Activated CD8-positive, alpha-beta T cell treated with anti-CD3 and anti-CD28 coated beads for 36 hours (primary cell): ENCODE measurements at regions not wholly inside any gene's neighbourhood (a gene's known extent, or its start where the extent isn't known, plus 50 kb on each side); places are given as distances from the start of the nearest gene placed in this dataset.

ENCODE experiments used
- ATAC-seq: fragments of 200-7000 bp; cut with Tn5 transposase; one replicate; pipeline ENCODE4 v1.10.0; 2021; ENCODE audit warnings: mild to moderate bottlenecking, moderate library complexity
- CTCF ChIA-PET: fragments of 350-600 bp; sonication (Branson Sonifier 250); formaldehyde crosslinking; loops from one replicate; lab custom pipeline; 2021; ENCODE audit warnings: antibody characterized with exemption; lab: Charles Lee
- POLR2A ChIA-PET: fragments of 350-600 bp; sonication (Branson Sonifier 250); formaldehyde crosslinking; loops from one replicate; lab custom pipeline; 2021; ENCODE audit warnings: antibody characterized with exemption; lab: Charles Lee
- DNase-seq: peaks from one replicate; pipeline ENCODE4 v3.0.0-alpha.2; 2020
- H3K27ac Mint-ChIP-seq: one replicate; pipeline ENCODE4 v1.8.0; 2021; ENCODE audit warnings: mild to moderate bottlenecking, mixed read lengths
- H3K27me3 Mint-ChIP-seq: one replicate; pipeline ENCODE4 v1.8.0; 2021; ENCODE audit warnings: mixed read lengths
- H3K36me3 Mint-ChIP-seq: one replicate; pipeline ENCODE4 v1.8.0; 2021; ENCODE audit warnings: low read depth, mixed read lengths
- H3K4me1 Mint-ChIP-seq: one replicate; pipeline ENCODE4 v1.8.0; 2021; ENCODE audit warnings: low read depth, mixed read lengths
- H3K4me3 Mint-ChIP-seq: one replicate; pipeline ENCODE4 v1.8.0; 2021; ENCODE audit warnings: mild to moderate bottlenecking, moderate library complexity, mixed read lengths
- H3K9me3 Mint-ChIP-seq: one replicate; pipeline ENCODE4 v1.8.0; 2021; ENCODE audit warnings: mixed read lengths
- CTCF ChIP-seq: fragments of 200-600 bp; IDR thresholded peaks from one replicate; pipeline ENCODE4 v1.8.0; 2022; ENCODE audit warnings: antibody characterized with exemption, mild to moderate bottlenecking
- intact Hi-C: fragments of 100-400 bp; cut with micrococcal nuclease; formaldehyde crosslinking; loops from one replicate; pipeline ENCODE4 v1.10.0; 2022

GRCh38 chr12:17326649-17327048, 720.7 kb upstream of the LMO3 start:
- CTCF ChIA-PET: no interaction called here
- Mint-ChIP-seq H3K27ac (no peak overlapping the region), H3K4me3 (no peak overlapping the region), H3K9me3 (peaks cover 5% of the 10 kb centered on the region), H3K4me1 (no peaks in the 10 kb centered on the region), H3K27me3 (no peaks in the 10 kb centered on the region), H3K36me3 (no peaks in the 10 kb centered on the region)
- POLR2A ChIA-PET: no interaction called here
- no peak for DNase-seq
- intact Hi-C loops: no loop called here
- TF ChIP-seq CTCF: no peak
- ATAC-seq: no peak

- peaks cover 5% of the 10 kb centered on the region for H3K9me3 Mint-ChIP-seq
- DNase-seq (no peak), ATAC-seq (no peak)
- H3K4me3 Mint-ChIP-seq: no peak overlapping the region
- no peak for TF ChIP-seq CTCF
- H3K27me3 Mint-ChIP-seq: no peaks in the 10 kb centered on the region
- no peak overlapping the region for H3K27ac Mint-ChIP-seq
- H3K4me1 Mint-ChIP-seq: no peaks in the 10 kb centered on the region
- POLR2A ChIA-PET: no interaction called here
- intact Hi-C loops: no loop called here
- H3K36me3 Mint-ChIP-seq: no peaks in the 10 kb centered on the region
- CTCF ChIA-PET: no interaction called here
Measured at GRCh38 chr12:17322090-17322489, 716.1 kb upstream of the LMO3 start.

GRCh38 chr12:17304503-17305347, 698.8 kb upstream of the LMO3 start:
- CTCF ChIA-PET: no interaction called here
- POLR2A ChIA-PET: no interaction called here
- H3K4me3 Mint-ChIP-seq: no peak overlapping the region
- ATAC-seq: no peak
- intact Hi-C loops: no loop called here
- H3K9me3 Mint-ChIP-seq: peaks cover 29% of the 10 kb centered on the region
- no peak overlapping the region for H3K27ac Mint-ChIP-seq
- H3K4me1 Mint-ChIP-seq: no peaks in the 10 kb centered on the region
- no peak for DNase-seq
- no peaks in the 10 kb centered on the region for H3K27me3 Mint-ChIP-seq
- TF ChIP-seq CTCF: no peak
- no peaks in the 10 kb centered on the region for H3K36me3 Mint-ChIP-seq

GRCh38 chr12:17302001-17302400, 696.0 kb upstream of the LMO3 start:
- CTCF ChIA-PET: no interaction called here
- Mint-ChIP-seq H3K27ac (no peak overlapping the region), H3K4me3 (no peak overlapping the region), H3K9me3 (peaks cover 42% of the 10 kb centered on the region), H3K27me3 (no peaks in the 10 kb centered on the region), H3K36me3 (no peaks in the 10 kb centered on the region), H3K4me1 (no peaks in the 10 kb centered on the region)
- POLR2A ChIA-PET: no interaction called here
- TF ChIP-seq CTCF: no peak
- intact Hi-C loops: no loop called here
- no peak for ATAC-seq
- DNase-seq: no peak

- intact Hi-C loops: no loop called here
- Mint-ChIP-seq H3K27me3 (no peaks in the 10 kb centered on the region), H3K27ac (no peak overlapping the region), H3K4me1 (no peaks in the 10 kb centered on the region), H3K9me3 (peaks cover 45% of the 10 kb centered on the region), H3K4me3 (no peak overlapping the region), H3K36me3 (no peaks in the 10 kb centered on the region)
- POLR2A ChIA-PET: no interaction called here
- no peak for DNase-seq
- ATAC-seq: no peak
- CTCF ChIA-PET: no interaction called here
- no peak for TF ChIP-seq CTCF
Measured at GRCh38 chr12:17301544-17301943, 695.6 kb upstream of the LMO3 start.
